NCI-H1417 (cell line): ENCODE measurements at regions not wholly inside any gene's neighbourhood (a gene's known extent, or its start where the extent isn't known, plus 50 kb on each side); places are given as distances from the start of the nearest gene placed in this dataset.

Experiments
- DNase-seq, 3 experiments: peaks; one replicate each; lab custom pipeline; 2025; lab: John Stamatoyannopoulos, UW

- DNase-seq: no peak
These were observed 531.3 kb upstream of the FZD8 start for GRCh38 chr10:36173364-36173763.

GRCh38 chr10:36171953-36172940 is 530.2 kb upstream of the FZD8 start:
- no peak for DNase-seq

GRCh38 chr10:36171556-36171952 is 529.5 kb upstream of the FZD8 start:
- DNase-seq: no peak

- DNase-seq: no peak
These were observed 528.9 kb upstream of the FZD8 start for GRCh38 chr10:36170943-36171501.

- no peak for DNase-seq
These were observed 528.1 kb upstream of the FZD8 start for GRCh38 chr10:36170142-36170719.

GRCh38 chr10:36168777-36169176 is 526.7 kb upstream of the FZD8 start:
- no peak for DNase-seq

- DNase-seq: no peak
These were observed 522.7 kb upstream of the FZD8 start for GRCh38 chr10:36164556-36165504.

GRCh38 chr10:36163827-36164226 is 521.7 kb upstream of the FZD8 start:
- DNase-seq: no peak

- no peak for DNase-seq
These were observed 515.4 kb upstream of the FZD8 start for GRCh38 chr10:36157486-36157885.

GRCh38 chr10:36148207-36148606 is 506.1 kb upstream of the FZD8 start:
- DNase-seq: no peak

- no peak for DNase-seq
These were observed 505.4 kb upstream of the FZD8 start for GRCh38 chr10:36147529-36147928.

- DNase-seq: no peak
These were observed 499.9 kb upstream of the FZD8 start for GRCh38 chr10:36141856-36142560.

- no peak for DNase-seq
These were observed 487.0 kb upstream of the FZD8 start for GRCh38 chr10:36129051-36129450.

GRCh38 chr10:36126076-36126475 is 484.0 kb upstream of the FZD8 start:
- no peak for DNase-seq

GRCh38 chr10:36119455-36119854 is 477.4 kb upstream of the FZD8 start:
- DNase-seq: no peak

- DNase-seq: no peak
These were observed 476.2 kb upstream of the FZD8 start for GRCh38 chr10:36118314-36118713.

- DNase-seq: no peak
These were observed 475.8 kb upstream of the FZD8 start for GRCh38 chr10:36117890-36118289.

GRCh38 chr10:36117231-36117630 is 475.1 kb upstream of the FZD8 start:
- DNase-seq: no peak

GRCh38 chr10:36116731-36117130 is 474.6 kb upstream of the FZD8 start:
- DNase-seq: no peak

GRCh38 chr10:36116040-36116439 is 473.9 kb upstream of the FZD8 start:
- no peak for DNase-seq

GRCh38 chr10:36115364-36115763 is 473.3 kb upstream of the FZD8 start:
- no peak for DNase-seq
